Right lobe of liver (tissue), 4 donors: ENCODE measurements at regions not wholly inside any gene's neighbourhood (a gene's known extent, or its start where the extent isn't known, plus 50 kb on each side); places are given as distances from the start of the nearest gene placed in this dataset.

ENCODE experiments used
- CTCF ChIP-seq, 4 donors: fragments of 200-600 bp in 3 of 4; fragments of 450-650 bp in 1 of 4; IDR thresholded peaks; one replicate each; pipeline versions ENCODE4 v1.5.1 to v1.8.0; 2016 to 2022; ENCODE audit warnings: antibody characterized with exemption in 4 of 4, mild to moderate bottlenecking in 2 of 4
- POLR2A ChIP-seq: fragments of 450-650 bp; IDR thresholded peaks from one replicate; pipeline ENCODE4 v1.6.1; 2017; ENCODE audit warnings: antibody characterized with exemption, mild to moderate bottlenecking
- donor health status: DM: no; HTN: no; CAD: no.
- donor health status: DM: no; HTN: no; CAD: no.
- donor health status: DM: no; HTN: yes; CAD: no.

- TF ChIP-seq CTCF (IDR thresholded peaks at IDR 0.05), result no peak
- no peak for TF ChIP-seq POLR2A
Measured at GRCh38 chr14:98974113-98974512, 297.9 kb downstream of the BCL11B start.
